ACC112 (cell line): ENCODE measurements at regions not wholly inside any gene's neighbourhood (a gene's known extent, or its start where the extent isn't known, plus 50 kb on each side); places are given as distances from the start of the nearest gene placed in this dataset.

Source experiments
- H2AFZ ChIP-seq: fragments of 200-600 bp; sonication (generic); one replicate; pipeline ENCODE4 v1.6.0; 2017; ENCODE audit warnings: antibody characterized with exemption, low read length; ENCODE audit not compliant: unreplicated experiment
- H3K27ac ChIP-seq: fragments of 200-600 bp; sonication (generic); 2 replicates; pipeline ENCODE4 v1.5.1; 2014; ENCODE audit warnings: low read depth, mild to moderate bottlenecking, antibody characterized with exemption, low read length, moderate library complexity
- H3K27me3 ChIP-seq: fragments of 200-600 bp; sonication (generic); 2 replicates; pipeline ENCODE4 v1.6.1; 2014; ENCODE audit warnings: mild to moderate bottlenecking, antibody characterized with exemption, low read length, moderate library complexity, mixed read lengths; ENCODE audit not compliant: insufficient read depth
- H3K36me3 ChIP-seq: fragments of 200-600 bp; sonication (generic); 2 replicates; pipeline ENCODE4 v1.6.1; 2016; ENCODE audit warnings: mild to moderate bottlenecking, antibody characterized with exemption, low read length, moderate library complexity, mixed read lengths; ENCODE audit not compliant: insufficient read depth
- H3K4me1 ChIP-seq: fragments of 200-600 bp; sonication (generic); one replicate; pipeline ENCODE4 v1.6.1; 2016; ENCODE audit warnings: low read length, mixed read lengths; ENCODE audit not compliant: insufficient read depth, unreplicated experiment, control insufficient read depth
- H3K4me3 ChIP-seq: fragments of 200-600 bp; sonication (generic); 2 replicates; pipeline ENCODE4 v1.5.1; 2014; ENCODE audit warnings: mild to moderate bottlenecking, low read depth, low read length
- H3K79me2 ChIP-seq: fragments of 200-600 bp; sonication (generic); one replicate; pipeline ENCODE4 v1.6.0; 2016; ENCODE audit warnings: low read length; ENCODE audit not compliant: control insufficient read depth, unreplicated experiment, insufficient read depth

- H3K36me3 ChIP-seq = no peaks in the 10 kb centered on the region
- H3K4me1 ChIP-seq = no peaks in the 10 kb centered on the region
- no peaks in the 10 kb centered on the region for H3K79me2 ChIP-seq
- H2AFZ ChIP-seq = no peak overlapping the region
- H3K27me3 ChIP-seq = no peaks in the 10 kb centered on the region
- H3K4me3 ChIP-seq = no peak overlapping the region
- H3K27ac ChIP-seq = no peak overlapping the region
Observed at GRCh38 chr4:81557306-81557705, 85.6 kb upstream of the RASGEF1B start.

- no peak overlapping the region for H3K27ac ChIP-seq
- H3K4me1 ChIP-seq = no peaks in the 10 kb centered on the region
- H3K36me3 ChIP-seq = no peaks in the 10 kb centered on the region
- no peak overlapping the region for H3K4me3 ChIP-seq
- H2AFZ ChIP-seq = no peak overlapping the region
- H3K27me3 ChIP-seq = no peaks in the 10 kb centered on the region
- no peaks in the 10 kb centered on the region for H3K79me2 ChIP-seq
Observed at GRCh38 chr4:81555489-81555888, 83.8 kb upstream of the RASGEF1B start.

GRCh38 chr4:81552086-81552485 is 80.4 kb upstream of the RASGEF1B start:
- no peak overlapping the region for H2AFZ ChIP-seq
- no peaks in the 10 kb centered on the region for H3K79me2 ChIP-seq
- no peaks in the 10 kb centered on the region for H3K36me3 ChIP-seq
- no peaks in the 10 kb centered on the region for H3K27me3 ChIP-seq
- no peaks in the 10 kb centered on the region for H3K4me1 ChIP-seq
- H3K4me3 ChIP-seq = no peak overlapping the region
- H3K27ac ChIP-seq = no peak overlapping the region

GRCh38 chr4:81550388-81550859 is 78.7 kb upstream of the RASGEF1B start:
- Histone ChIP-seq H3K4me3 (no peak overlapping the region), H3K27ac (no peak overlapping the region), H3K79me2 (no peaks in the 10 kb centered on the region), H3K27me3 (no peaks in the 10 kb centered on the region), H2AFZ (no peak overlapping the region), H3K36me3 (no peaks in the 10 kb centered on the region), H3K4me1 (no peaks in the 10 kb centered on the region)

- no peaks in the 10 kb centered on the region for H3K4me1 ChIP-seq
- no peaks in the 10 kb centered on the region for H3K79me2 ChIP-seq
- no peak overlapping the region for H2AFZ ChIP-seq
- H3K36me3 ChIP-seq = no peaks in the 10 kb centered on the region
- no peaks in the 10 kb centered on the region for H3K27me3 ChIP-seq
- H3K4me3 ChIP-seq = no peak overlapping the region
- no peak overlapping the region for H3K27ac ChIP-seq
Observed at GRCh38 chr4:81549984-81550383, 78.3 kb upstream of the RASGEF1B start.

- Histone ChIP-seq H3K79me2 (no peaks in the 10 kb centered on the region), H3K4me3 (no peak overlapping the region)
Observed at GRCh38 chr4:81546777-81547176, 75.1 kb upstream of the RASGEF1B start.

GRCh38 chr4:81541161-81541945 is 69.6 kb upstream of the RASGEF1B start:
- Histone ChIP-seq H3K27ac (no peak overlapping the region), H3K36me3 (no peaks in the 10 kb centered on the region), H2AFZ (no peak overlapping the region), H3K4me1 (no peaks in the 10 kb centered on the region), H3K27me3 (no peaks in the 10 kb centered on the region), H3K79me2 (no peaks in the 10 kb centered on the region), H3K4me3 (no peak overlapping the region)

More at GRCh38 chr4:81546777-81547176, 75.1 kb upstream of the RASGEF1B start:
- Histone ChIP-seq H3K36me3 (no peaks in the 10 kb centered on the region), H2AFZ (no peak overlapping the region), H3K27me3 (no peaks in the 10 kb centered on the region), H3K27ac (no peak overlapping the region), H3K4me1 (no peaks in the 10 kb centered on the region)

- Histone ChIP-seq H2AFZ (no peak overlapping the region), H3K4me3 (no peak overlapping the region)
Observed at GRCh38 chr4:81538716-81539427, 67.2 kb upstream of the RASGEF1B start.

GRCh38 chr4:81531410-81531809 is 59.7 kb upstream of the RASGEF1B start:
- Histone ChIP-seq H3K27me3 (no peaks in the 10 kb centered on the region), H3K36me3 (no peaks in the 10 kb centered on the region), H3K4me3 (no peak overlapping the region), H3K4me1 (no peaks in the 10 kb centered on the region), H2AFZ (no peak overlapping the region), H3K27ac (no peak overlapping the region), H3K79me2 (no peaks in the 10 kb centered on the region)

More at GRCh38 chr4:81538716-81539427, 67.2 kb upstream of the RASGEF1B start:
- H3K79me2 ChIP-seq = no peaks in the 10 kb centered on the region
- no peak overlapping the region for H3K27ac ChIP-seq
- H3K36me3 ChIP-seq = no peaks in the 10 kb centered on the region
- H3K27me3 ChIP-seq = no peaks in the 10 kb centered on the region
- H3K4me1 ChIP-seq = no peaks in the 10 kb centered on the region

GRCh38 chr4:81528979-81529378 is 57.3 kb upstream of the RASGEF1B start:
- H2AFZ ChIP-seq = no peak overlapping the region
- H3K4me3 ChIP-seq = no peak overlapping the region
- no peaks in the 10 kb centered on the region for H3K4me1 ChIP-seq
- H3K27me3 ChIP-seq = no peaks in the 10 kb centered on the region
- no peaks in the 10 kb centered on the region for H3K36me3 ChIP-seq
- H3K27ac ChIP-seq = no peak overlapping the region
- no peaks in the 10 kb centered on the region for H3K79me2 ChIP-seq

GRCh38 chr4:81528200-81528599 is 56.5 kb upstream of the RASGEF1B start:
- H3K36me3 ChIP-seq = no peaks in the 10 kb centered on the region
- no peak overlapping the region for H2AFZ ChIP-seq
- H3K27me3 ChIP-seq = no peaks in the 10 kb centered on the region
- no peak overlapping the region for H3K27ac ChIP-seq
- H3K4me3 ChIP-seq = no peak overlapping the region
- H3K4me1 ChIP-seq = no peaks in the 10 kb centered on the region
- H3K79me2 ChIP-seq = no peaks in the 10 kb centered on the region
